Effector memory CD8-positive, alpha-beta T cell (primary cell): ENCODE measurements at regions not wholly inside any gene's neighbourhood (a gene's known extent, or its start where the extent isn't known, plus 50 kb on each side); places are given as distances from the start of the nearest gene placed in this dataset.

ENCODE experiments used
- ATAC-seq: fragments of 150-1000 bp; cut with Tn5 transposase; replicated peaks from 2 replicates; pipeline ENCODE4 v1.10.0; 2021; ENCODE audit warnings: mild to moderate bottlenecking, moderate library complexity
- DNase-seq, 3 experiments: peaks; one replicate each; pipeline ENCODE4 v3.0.0; 2021
- H3K27ac Mint-ChIP-seq, 2 donors: one replicate each; pipeline ENCODE4 v1.8.0; 2022; ENCODE audit warnings: mild to moderate bottlenecking in 2 of 2, mixed read lengths in 2 of 2, moderate library complexity in 2 of 2
- H3K27me3 Mint-ChIP-seq, 2 donors: one replicate each; pipeline ENCODE4 v1.8.0; 2022; ENCODE audit warnings: mixed read lengths in 2 of 2
- H3K36me3 Mint-ChIP-seq: one replicate; pipeline ENCODE4 v1.8.0; 2022; ENCODE audit warnings: mild to moderate bottlenecking, moderate library complexity, mixed read lengths; ENCODE audit not compliant: insufficient read depth
- H3K4me1 Mint-ChIP-seq, 2 donors: one replicate each; pipeline ENCODE4 v1.8.0; 2022; ENCODE audit warnings: low read depth in 2 of 2, mixed read lengths in 2 of 2
- H3K4me3 Mint-ChIP-seq, 2 donors: one replicate each; pipeline ENCODE4 v1.8.0; 2022; ENCODE audit warnings: mild to moderate bottlenecking in 2 of 2, mixed read lengths in 2 of 2, moderate library complexity in 2 of 2
- H3K9me3 Mint-ChIP-seq, 2 donors: one replicate each; pipeline ENCODE4 v1.8.0; 2022; ENCODE audit warnings: mixed read lengths in 2 of 2

DNA sequence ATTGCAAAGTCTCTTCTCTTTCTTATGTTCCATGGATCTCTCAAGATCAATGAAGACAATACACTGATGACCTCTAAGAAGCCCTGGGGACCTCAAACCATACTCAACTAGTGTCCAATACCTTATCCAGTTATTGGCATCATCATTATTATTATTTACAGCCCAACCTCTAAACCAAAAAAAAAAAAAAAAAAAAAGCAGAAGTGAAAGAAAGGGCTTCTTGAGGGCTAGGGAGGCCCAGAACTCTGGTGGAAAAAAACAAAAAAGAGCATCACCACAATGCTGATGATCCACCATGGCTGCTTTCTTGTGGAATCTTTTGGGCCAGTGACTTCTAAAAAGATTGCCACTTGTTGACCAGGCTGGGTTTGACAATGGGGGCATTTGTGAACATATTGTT lies 324.9 kb downstream of the LPIN1 start:
- Mint-ChIP-seq H3K4me3 (no peak overlapping the region), H3K9me3 (no peaks in the 10 kb centered on the region), H3K36me3 (no peaks in the 10 kb centered on the region), H3K4me1 (peaks cover 12 to 25% of the 10 kb centered on the region in 2 donors), H3K27me3 (peaks cover 7 to 26% of the 10 kb centered on the region in 2 donors), H3K27ac (no peak overlapping the region)
- ATAC-seq (no peak), DNase-seq (no peak)

DNA sequence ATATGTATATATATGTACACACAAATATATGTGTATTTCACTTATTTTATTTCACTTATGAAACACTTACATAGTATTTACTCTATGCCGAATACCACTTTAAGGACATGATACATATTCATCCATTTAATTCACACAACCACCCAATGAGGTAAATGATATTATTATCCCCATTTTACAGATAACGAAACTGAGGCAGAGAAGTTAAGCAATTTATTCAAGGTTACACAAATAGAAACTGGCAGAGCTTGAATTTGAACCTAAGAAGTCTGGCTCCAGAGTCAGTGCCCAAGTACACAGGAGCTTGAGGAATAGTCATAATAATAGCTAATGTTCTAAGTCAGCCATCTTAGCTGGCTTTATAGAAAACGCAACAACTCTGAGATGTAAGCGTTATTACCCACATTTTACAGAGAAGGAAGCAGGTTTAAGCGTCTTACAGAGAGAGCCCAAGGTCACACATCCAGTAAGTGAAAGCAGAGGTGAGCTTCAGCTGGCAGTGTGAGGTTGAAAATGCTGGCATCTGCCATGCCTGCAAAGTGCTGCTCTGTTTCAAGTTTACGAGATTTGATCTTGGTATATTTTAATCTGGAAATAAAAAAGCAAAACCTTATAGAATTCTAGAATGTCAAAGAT lies 326.9 kb downstream of the LPIN1 start:
- H3K4me3 Mint-ChIP-seq: peak overlapping the region in 1 of 2 donors; percentile 32
- peaks cover 5 to 22% of the 10 kb centered on the region in 2 donors for H3K4me1 Mint-ChIP-seq
- ATAC-seq (peak; percentile 47), DNase-seq (no peak)
- no peaks in the 10 kb centered on the region for H3K9me3 Mint-ChIP-seq
- peak overlapping the region in 1 of 2 donors; percentile 0 for H3K27ac Mint-ChIP-seq
- H3K36me3 Mint-ChIP-seq: no peaks in the 10 kb centered on the region
- peaks cover 7 to 17% of the 10 kb centered on the region in 2 donors for H3K27me3 Mint-ChIP-seq

DNA sequence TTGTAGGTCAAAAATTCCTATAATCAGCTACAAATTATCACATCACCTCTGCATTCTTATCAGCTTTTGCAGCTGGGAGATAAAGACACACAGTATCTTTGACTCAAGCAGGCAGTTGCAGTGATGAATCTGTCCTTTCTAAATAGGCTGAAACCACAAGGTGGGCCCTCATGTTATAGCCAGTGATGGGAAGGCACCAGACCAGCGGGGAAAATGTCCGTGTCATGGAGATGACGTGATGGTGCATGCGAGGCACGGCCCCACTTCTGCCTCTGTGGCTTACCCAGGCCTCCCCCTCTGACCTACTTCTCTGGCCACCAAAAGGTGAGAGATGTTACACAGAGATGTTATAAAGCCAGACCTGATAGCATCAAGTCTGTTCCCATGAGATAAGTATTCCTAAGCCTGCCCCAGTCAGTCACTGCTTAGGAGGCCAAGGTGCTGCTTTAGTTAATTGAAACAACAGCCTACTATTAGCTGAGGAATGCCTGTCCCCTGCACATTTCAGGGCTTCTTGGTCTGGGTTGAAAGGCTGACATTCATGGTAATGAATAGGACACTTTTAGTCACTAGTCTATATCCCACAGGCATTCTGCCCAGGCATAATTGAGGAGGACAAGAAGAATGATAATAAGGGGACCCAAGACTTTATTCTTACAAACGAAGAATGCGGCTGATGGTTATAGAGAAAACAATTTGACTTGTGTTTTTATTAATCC lies 327.9 kb downstream of the LPIN1 start:
- DNase-seq (peak in 2 of 3 experiments; percentile 19 to 28), ATAC-seq (peak; percentile 93)
- Mint-ChIP-seq H3K36me3 (no peaks in the 10 kb centered on the region), H3K9me3 (no peaks in the 10 kb centered on the region), H3K4me1 (peaks cover 5 to 22% of the 10 kb centered on the region in 2 donors), H3K27me3 (peaks cover 9 to 20% of the 10 kb centered on the region in 2 donors), H3K4me3 (peak overlapping the region in 1 of 2 donors; percentile 35), H3K27ac (peak overlapping the region in 1 of 2 donors; percentile 0)

DNA sequence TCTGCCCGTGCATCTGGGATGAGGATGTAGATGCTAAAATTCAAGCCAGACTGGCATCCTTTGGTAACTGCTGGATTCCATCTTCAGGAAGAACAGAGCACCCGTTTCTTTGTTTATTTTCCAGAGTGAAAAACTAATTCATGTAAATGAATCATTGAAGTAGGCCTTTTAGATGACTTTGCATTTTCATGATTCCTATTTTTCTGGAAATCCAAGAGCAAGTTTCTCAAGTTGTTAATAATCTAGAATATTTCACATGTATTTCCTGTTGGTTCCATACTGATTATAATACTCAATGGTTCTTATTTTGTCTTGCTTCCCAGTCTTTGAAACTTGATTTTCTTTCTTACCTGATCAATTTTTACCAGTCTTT lies 328.4 kb downstream of the LPIN1 start:
- no peak overlapping the region for H3K27ac Mint-ChIP-seq
- ATAC-seq (no peak), DNase-seq (no peak)
- H3K4me1 Mint-ChIP-seq: peaks cover 5 to 23% of the 10 kb centered on the region in 2 donors
- peaks cover 15 to 26% of the 10 kb centered on the region in 2 donors for H3K27me3 Mint-ChIP-seq
- no peaks in the 10 kb centered on the region for H3K9me3 Mint-ChIP-seq
- H3K4me3 Mint-ChIP-seq: no peak overlapping the region
- no peaks in the 10 kb centered on the region for H3K36me3 Mint-ChIP-seq

DNA sequence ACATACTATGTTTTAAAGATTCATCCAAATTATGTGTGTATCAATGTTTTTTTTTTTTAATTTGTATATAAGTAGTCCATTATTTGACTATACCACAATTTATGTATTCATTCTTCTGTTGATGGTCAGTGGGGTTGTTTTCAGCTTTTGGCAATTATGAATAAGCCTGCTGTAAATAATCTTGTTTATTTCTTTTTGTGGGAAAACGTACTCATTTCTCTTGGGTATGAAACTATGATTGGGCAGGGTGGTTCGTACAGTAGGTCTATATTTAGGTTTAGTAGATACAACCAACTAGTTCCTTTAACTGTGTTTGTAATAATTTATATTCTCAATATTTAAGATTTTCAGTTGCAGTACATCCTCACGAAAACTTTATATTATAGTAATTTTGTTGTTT lies 329.2 kb downstream of the LPIN1 start:
- ATAC-seq (no peak), DNase-seq (no peak)
- Mint-ChIP-seq H3K9me3 (no peaks in the 10 kb centered on the region), H3K36me3 (no peaks in the 10 kb centered on the region), H3K4me3 (no peak overlapping the region), H3K4me1 (peaks cover 5 to 19% of the 10 kb centered on the region in 2 donors), H3K27me3 (peaks cover 14 to 22% of the 10 kb centered on the region in 2 donors), H3K27ac (no peak overlapping the region)

DNA sequence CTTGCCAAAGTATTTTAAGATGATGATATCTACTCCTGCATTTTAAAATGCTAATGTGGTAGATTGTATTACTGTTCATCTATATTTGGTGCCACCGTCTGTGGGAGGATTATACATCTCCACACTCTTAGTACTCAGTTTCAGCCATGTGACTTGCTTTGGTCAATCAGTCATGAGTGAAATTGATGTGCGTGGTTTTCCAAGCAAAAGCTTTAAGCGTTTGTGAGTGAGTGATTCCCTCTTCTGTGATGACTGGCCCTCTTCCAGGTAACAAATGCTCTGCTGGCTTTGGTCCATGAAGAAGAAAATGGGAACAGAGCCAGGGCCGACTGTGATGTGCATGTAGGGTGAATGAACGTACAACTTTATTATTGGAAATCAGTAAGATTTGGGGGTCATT lies 330.4 kb downstream of the LPIN1 start:
- H3K4me3 Mint-ChIP-seq: no peak overlapping the region
- peaks cover 11 to 19% of the 10 kb centered on the region in 2 donors for H3K4me1 Mint-ChIP-seq
- H3K27me3 Mint-ChIP-seq: peaks cover 8 to 15% of the 10 kb centered on the region in 2 donors
- no peak overlapping the region for H3K27ac Mint-ChIP-seq
- ATAC-seq (no peak), DNase-seq (no peak)
- no peaks in the 10 kb centered on the region for H3K9me3 Mint-ChIP-seq
- H3K36me3 Mint-ChIP-seq: peaks cover 3% of the 10 kb centered on the region

DNA sequence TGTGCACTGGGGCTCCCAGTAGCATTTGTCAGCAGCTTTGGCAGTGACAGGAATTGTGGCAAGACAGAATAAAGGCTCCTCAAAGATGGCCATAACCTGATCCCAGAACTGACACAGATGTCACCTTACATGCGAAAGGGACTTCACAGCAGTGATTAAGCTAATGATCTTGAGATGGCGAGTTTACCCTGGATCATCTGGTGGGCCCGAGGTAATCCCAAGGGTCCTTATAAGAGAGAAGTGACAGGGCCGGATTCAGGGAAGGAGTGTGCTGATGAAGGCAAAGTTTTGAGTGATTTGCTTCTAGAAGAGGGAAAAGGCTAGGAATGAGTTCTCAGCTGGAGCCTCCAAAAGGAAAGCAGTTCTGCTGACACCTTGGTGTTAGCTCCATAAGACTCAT lies 333.9 kb downstream of the LPIN1 start:
- DNase-seq: no peak
- Mint-ChIP-seq H3K27ac (no peak overlapping the region), H3K4me3 (no peak overlapping the region), H3K9me3 (no peaks in the 10 kb centered on the region), H3K36me3 (peaks cover 3% of the 10 kb centered on the region), H3K4me1 (peaks cover 6 to 10% of the 10 kb centered on the region in 2 donors), H3K27me3 (peaks cover 8 to 15% of the 10 kb centered on the region in 2 donors)
- no peak for ATAC-seq

DNA sequence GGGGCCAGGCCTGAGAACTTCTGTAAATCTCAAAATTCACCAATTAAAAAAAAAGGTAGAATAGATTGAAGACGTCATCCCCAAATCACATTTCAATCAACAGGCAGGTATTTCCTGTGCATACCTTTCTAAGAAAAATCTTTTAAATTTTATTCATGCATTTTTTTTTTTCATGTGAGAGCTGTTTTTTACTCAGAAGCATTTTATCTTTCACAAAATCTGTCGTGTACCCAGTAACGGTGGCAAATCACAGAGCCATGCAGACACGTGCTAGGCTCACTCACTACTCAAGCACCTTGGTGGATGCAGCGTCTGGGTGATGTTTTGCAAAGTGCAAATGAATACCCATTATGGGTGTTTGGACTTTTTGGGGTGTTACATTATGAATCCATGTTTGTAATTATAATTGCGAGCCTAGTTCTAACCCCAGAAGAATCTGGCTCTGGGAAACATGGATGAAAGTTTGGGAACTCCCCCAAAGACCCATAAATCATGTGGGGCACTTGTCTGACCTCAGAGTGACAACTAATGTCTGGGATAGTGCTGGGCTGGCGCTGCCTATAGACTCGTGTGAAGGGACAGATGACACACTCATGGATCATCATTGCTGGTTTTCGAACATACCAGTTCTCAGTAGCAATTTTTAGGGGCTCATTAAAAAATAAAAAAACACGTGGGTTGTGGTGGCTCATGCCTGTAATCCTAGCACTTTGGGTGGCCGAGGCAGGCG lies 335.2 kb downstream of the LPIN1 start:
- peaks cover 8 to 15% of the 10 kb centered on the region in 2 donors for H3K27me3 Mint-ChIP-seq
- no peaks in the 10 kb centered on the region for H3K9me3 Mint-ChIP-seq
- DNase-seq (no peak), ATAC-seq (peak; percentile 82)
- H3K4me1 Mint-ChIP-seq: peaks cover 6 to 8% of the 10 kb centered on the region in 2 donors
- no peak overlapping the region for H3K4me3 Mint-ChIP-seq
- no peak overlapping the region for H3K27ac Mint-ChIP-seq
- peaks cover 3% of the 10 kb centered on the region for H3K36me3 Mint-ChIP-seq

DNA sequence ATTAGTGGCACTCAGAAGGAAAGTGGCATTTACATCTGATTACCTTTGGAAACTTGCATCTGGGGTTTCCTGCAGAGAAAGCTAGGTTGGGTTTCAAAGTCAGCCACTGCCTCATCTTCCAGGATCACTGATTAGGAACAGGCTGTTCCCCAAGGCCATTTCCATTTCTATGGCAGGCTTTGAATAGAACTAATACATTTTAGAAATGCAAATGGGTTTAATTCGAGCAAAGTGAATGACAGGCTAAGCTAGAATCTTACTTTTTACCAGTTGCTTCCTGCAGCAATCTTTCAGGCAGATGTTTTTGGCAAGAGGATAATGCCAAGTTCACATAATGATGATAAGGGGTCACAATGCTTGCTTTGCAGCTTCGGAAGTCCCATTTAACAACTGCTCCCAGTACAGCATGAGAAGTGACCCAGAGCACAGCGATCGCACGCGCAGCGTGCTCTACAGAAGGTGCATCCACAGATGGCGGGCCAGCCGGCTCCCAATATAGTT lies 336.7 kb downstream of the LPIN1 start:
- Mint-ChIP-seq H3K4me1 (peaks cover 6 to 8% of the 10 kb centered on the region in 2 donors), H3K27ac (peak overlapping the region in 1 of 2 donors; percentile 13), H3K4me3 (no peak overlapping the region), H3K27me3 (peaks cover 8 to 15% of the 10 kb centered on the region in 2 donors), H3K9me3 (no peaks in the 10 kb centered on the region), H3K36me3 (peaks cover 3% of the 10 kb centered on the region)
- DNase-seq (no peak), ATAC-seq (no peak)

DNA sequence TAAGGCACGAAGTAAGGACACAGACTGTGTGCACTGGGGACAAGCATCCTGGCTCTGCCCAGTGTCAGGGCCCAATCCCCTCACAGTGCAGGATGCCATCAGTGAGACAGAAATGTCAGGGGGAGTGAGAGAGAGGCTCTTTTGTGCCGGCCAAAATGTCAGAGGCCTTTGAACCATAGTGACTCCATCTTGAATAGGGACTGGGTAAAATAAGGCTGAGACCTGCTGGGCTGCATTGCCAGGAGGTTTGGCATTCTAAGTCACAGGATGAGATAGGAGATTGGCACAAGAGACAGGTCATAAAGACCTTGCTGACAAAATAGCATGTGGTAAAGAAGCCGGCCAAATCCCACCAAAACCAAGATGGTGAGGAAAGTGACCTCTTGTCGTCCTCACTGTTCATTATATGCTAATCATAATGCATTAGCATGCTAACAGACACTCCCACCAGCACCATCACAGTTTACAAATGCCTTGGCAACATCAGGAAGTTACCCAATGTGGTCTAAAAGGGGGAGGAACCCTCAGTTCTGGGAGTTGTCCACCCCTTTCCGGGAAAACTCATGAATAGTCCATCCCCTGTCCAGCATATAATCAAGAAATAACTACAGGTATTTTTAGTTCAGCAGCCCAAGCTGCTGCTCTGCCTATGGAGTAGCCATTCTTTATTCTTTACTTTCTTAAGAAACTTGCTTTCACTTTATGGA lies 337.4 kb downstream of the LPIN1 start:
- Mint-ChIP-seq H3K27me3 (peaks cover 10 to 11% of the 10 kb centered on the region in 2 donors), H3K27ac (peak overlapping the region in 1 of 2 donors; percentile 13), H3K36me3 (peaks cover 3% of the 10 kb centered on the region), H3K4me1 (peaks cover 6 to 8% of the 10 kb centered on the region in 2 donors), H3K4me3 (no peak overlapping the region), H3K9me3 (no peaks in the 10 kb centered on the region)
- DNase-seq: no peak
- no peak for ATAC-seq

DNA sequence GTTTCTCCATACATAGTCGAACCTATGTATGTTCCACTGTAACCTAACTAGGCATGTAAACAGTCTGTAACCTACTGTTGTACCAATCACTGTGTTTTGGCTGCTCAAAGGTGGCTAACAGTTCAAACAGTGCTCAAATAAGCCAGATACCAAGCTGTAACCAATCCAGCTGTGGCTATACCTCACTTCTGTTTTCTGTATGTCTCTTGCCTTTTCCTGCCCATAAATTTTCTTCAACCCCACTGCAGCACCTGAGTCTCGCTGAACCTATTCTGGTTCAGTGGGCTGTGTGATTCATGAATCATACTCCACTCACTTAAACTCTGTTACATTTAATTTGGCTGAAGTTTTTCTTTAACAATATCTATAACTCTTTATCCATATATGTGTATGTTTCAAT lies 340.7 kb downstream of the LPIN1 start:
- ATAC-seq (no peak), DNase-seq (no peak)
- Mint-ChIP-seq H3K27me3 (peaks cover 5 to 13% of the 10 kb centered on the region in 2 donors), H3K36me3 (no peaks in the 10 kb centered on the region), H3K4me3 (no peak overlapping the region), H3K9me3 (no peaks in the 10 kb centered on the region), H3K4me1 (peaks cover 0 to 3% of the 10 kb centered on the region in 2 donors), H3K27ac (no peak overlapping the region)

DNA sequence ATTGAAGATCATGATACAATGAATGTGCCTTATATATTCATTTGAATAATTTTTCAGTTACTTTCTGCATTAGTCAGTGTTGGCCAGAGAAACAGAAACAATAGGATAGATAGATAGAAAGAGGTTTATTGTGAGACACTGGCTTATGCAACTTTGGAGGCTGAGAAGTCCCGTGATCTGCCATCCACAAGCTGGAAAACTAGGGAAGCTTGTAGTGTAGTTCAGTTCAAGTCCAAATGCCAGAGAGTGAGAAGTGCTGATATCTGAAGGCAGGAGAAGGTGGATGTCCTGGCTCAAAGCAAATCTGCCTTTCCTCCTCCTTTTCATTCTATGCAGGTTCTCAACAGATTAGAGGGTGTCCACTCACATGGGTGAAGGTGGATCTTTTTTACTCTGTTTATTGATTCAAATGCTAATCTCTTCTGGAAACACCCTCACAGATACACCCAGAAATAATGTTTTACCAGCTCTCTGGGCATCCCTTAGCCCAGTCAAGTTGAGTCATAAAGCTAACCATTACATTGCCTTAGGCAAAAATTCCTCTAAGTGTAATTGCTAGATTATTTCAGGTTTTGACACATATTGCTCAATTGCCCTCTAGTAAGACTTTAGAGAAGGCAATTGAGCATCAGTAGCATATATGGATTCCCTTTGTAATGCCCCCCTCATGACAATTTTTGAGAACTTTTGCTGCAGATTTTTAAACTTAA lies 341.4 kb downstream of the LPIN1 start:
- Mint-ChIP-seq H3K27ac (no peak overlapping the region), H3K4me3 (no peak overlapping the region), H3K4me1 (peaks cover 0 to 3% of the 10 kb centered on the region in 2 donors), H3K27me3 (peaks cover 6 to 13% of the 10 kb centered on the region in 2 donors), H3K36me3 (no peaks in the 10 kb centered on the region), H3K9me3 (no peaks in the 10 kb centered on the region)
- DNase-seq (no peak), ATAC-seq (no peak)
